HG03442 (cell line): ENCODE measurements at regions not wholly inside any gene's neighbourhood (a gene's known extent, or its start where the extent isn't known, plus 50 kb on each side); places are given as distances from the start of the nearest gene placed in this dataset.
"Not testable (repeated sequence)": the region's sequence is repeated elsewhere in the genome, so short reads cannot be mapped to it uniquely, and the experiment has no call there.

Source experiments
- ATAC-seq: cut with Tn5 transposase; IDR thresholded peaks from one replicate; pipeline ENCODE4 v1.9.1; 2021; ENCODE audit warnings: mild to moderate bottlenecking, moderate library complexity; ENCODE audit not compliant: unreplicated experiment

DNA sequence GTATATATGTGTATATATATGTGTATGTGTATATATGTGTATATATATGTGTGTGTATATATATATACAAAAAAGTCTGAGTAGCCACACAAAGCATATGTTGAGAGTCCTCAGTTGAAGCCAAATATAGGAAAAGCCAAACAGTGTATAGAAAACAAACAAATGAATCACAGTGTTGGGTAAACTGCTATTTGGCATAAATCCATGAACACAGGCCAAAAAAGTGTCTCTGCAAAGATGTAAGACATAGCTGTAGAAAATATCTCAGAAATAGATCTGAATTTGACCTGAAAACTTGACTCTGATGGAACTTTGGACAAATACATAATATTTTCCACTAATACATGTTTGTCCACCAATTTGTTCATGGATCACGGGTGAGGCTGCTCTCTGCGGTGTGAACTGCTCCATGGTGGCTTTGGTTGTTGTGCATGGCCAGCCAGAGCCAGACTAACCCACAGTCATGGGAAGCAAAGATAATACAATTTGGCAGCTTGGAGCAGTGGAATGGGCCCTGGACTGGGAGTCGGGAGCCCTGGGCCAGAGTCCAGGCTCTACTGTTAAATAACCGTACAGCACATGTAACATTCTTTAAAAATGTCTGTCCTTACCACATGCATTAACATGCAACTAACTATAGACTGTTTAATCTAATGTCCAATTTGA is 76.9 kb upstream of the EED start:
- no peak for ATAC-seq

DNA sequence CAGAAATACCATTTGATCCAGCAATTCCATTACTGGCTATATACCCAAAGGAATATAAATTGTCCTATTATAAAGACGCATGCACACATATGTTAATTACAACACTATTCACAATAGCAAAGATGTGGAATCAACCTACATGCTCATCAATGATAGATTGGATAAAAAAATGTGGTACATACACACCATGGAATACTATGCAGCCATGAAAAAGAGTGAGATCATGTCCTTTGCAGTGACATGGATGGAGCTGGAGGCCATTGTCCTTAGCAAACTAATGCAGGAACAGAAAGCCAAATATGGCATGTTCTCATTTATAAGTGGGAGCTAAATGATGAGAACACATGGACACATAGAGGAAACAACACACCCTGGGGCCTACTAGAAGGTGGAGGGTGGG is 78.3 kb upstream of the EED start:
- ATAC-seq: not testable (repeated sequence)

- no peak for ATAC-seq
These were observed 80.4 kb upstream of the EED start for GRCh38 chr11:86164106-86164505.

GRCh38 chr11:86163221-86163876 is 81.2 kb upstream of the EED start:
- ATAC-seq: not testable (repeated sequence)

DNA sequence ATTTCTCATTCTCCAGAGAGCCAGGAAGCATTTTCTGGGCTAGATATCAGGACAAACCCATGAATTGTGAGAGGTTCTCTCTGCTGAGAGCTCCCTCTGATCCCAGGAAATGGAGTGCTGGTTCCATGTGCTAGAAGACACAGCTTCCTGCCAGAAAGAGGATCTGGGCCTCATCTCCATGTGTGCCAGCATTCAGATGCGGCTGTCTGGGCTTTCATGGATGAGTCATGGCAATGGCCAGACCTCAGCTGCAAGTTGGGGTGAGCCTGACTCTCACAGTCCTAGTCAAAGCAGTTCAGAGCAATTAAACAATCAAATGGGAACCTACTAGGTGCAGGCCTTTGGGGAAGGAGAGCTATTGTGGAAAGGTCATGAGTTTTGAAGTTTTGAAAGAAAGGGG is 82.3 kb upstream of the EED start:
- ATAC-seq: no peak

- ATAC-seq: no peak
These were observed 82.7 kb upstream of the EED start for GRCh38 chr11:86161837-86162236.

DNA sequence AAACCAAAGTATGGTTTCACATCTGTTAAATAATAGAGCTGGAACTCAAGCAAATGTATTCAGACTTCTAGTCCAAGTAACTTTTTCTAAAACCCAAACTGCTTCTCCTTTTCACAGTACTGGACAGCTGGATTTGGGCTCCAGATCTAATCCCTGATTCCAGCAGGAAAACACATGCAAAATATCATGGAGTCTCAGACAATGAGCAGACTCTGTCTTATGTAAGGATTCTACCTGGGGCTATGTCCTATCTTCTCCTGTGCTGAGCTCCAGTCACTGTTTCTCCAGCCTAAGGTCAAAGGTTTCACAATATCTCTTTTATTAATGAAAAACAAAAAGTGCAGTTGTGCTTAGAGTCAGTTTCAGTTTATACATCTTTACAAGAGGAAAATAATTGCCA is 83.2 kb upstream of the EED start:
- no peak for ATAC-seq

DNA sequence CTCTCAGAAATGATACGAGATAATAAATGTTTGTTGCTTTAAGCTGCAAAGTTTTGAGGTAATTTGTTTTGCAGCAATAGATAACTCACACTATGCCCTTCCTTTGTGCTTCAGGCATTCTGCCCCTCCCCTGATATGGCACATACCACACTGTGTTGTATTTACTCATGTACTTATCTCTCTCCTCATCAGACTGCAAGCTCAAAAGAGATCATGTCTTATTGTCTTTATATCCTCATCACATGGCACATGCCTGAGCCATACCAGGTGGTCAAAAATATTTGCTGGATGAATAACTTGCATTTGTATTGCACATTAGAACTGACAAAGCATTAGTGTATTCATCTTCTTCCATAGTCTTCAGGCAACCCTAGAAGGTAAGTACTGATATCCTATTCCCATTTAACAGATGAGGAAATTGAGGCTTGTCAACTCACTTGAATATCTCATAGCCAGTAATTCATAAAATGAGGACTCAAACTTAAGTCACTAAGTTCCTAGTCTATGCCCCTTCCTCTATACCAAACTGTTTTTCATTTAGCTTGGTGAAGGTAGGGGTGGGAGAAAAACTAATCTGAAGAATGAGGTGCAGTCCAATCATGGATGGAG is 83.9 kb upstream of the EED start:
- ATAC-seq: no peak

GRCh38 chr11:86159581-86159891 is 85.0 kb upstream of the EED start:
- ATAC-seq: no peak

DNA sequence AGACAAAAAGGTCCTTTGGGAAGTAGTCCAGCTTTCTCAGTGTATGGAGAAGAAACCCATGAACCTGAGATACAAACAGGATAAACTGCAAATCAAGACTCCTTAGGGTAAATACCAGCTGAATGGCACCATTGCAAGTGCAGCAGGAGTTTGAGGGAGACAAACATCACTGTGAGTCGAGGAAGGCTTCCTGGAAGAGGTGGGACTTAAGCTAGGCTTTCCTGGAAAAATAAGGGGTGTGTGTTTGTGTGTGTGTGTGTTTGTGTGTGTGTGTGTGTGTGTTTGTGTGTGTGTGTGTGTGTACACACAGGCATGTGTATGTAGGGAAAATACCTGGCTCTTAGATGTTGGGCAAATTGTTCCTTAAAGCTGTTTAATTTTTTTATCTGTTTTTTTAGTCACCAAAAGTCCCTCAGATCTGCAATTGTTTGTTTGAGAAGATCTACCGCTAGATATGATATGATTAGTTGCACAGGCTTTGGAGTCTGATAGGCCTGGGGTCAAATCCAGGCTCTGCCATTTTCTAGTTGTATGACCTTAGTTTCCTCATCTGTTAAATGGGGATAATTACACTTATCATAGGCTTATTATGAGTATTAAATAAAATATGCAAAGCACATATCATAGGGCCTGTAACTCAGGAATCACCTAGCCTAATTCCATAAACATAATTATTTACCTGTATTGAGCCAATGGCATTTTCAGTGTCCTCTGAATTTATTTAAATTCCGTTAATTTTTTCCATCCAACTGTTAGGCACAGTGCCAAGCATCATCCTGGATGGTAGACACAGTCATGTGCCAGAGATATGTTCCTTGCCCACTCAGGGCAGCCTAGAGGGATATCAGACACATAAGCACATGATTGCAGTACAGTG is 85.6 kb upstream of the EED start:
- ATAC-seq: no peak

DNA sequence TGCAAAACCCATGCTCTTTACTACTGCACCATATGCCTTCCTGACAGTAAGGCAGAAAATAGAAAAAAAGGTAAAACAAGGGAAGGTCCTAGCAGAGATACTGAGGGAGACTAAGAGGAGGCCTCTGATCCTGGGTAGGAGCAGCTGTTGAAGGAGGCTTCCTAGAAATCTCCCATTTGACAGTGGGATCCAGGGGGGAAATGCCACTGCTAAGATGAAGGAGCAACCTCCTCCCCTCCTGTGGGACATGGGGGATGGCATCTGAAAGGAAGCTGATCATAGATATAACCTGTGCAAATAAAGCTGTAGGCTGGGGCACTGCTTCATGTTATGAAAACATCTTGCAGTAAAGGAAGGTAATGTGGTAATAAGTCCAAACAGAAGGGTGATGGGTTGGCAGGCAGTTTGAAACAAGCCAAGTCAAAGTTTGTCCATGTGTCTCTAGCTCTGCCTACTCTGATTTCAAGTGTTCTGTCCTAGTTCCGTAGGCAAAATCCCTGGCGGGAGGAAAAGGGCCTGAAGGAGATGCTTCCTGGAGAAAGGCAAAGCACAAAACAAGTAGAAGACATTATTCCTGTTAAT is 86.7 kb upstream of the EED start:
- no peak for ATAC-seq

DNA sequence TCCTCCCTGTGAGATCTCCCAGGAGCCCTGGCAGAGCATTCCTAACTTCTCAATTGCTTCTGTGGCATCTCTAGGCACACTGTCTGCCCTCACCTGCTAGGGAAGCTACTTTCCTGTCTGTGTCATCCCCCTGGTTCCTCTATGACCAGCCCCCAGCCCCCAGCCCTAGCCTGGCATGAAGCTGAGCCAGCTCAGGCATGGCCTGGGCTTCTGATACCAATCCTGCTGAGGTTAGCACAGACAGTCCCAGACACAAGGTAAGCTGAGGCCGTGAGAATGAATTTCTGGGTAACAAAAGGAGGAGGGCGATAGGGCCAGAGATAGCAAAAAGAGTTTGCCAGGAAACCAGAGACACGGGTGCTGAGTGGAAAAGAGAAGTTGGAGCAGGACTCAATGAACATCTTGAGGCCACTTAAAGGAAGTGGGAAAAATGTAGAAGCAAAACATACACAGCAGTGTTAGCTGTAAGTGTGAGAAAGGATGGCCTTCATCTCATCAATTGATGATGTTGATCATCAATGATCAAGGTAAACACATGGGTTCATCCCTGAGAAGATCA is 87.6 kb upstream of the PICALM start:
- ATAC-seq: no peak

GRCh38 chr11:86155200-86155844 is 86.4 kb upstream of the PICALM start:
- no peak for ATAC-seq

- ATAC-seq: no peak
These were observed 84.6 kb upstream of the PICALM start for GRCh38 chr11:86153439-86153838.

DNA sequence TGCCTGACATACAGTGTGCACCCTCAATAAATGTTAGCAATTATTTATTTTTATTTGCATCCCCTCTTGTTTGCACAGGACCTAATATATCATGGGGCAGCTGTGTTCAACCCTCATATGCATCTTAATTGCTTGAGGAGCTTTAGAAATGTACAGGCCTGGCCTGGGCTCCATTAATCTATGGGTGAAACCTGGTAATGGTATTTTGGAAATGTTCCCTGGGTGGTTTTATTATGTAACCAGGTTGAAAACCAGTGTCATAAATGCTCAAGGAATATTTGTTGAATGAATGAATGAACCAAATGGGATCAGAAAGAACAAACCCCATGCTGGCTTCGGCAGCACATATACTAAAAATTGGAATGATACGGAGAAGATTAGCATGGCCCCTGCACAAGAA is 84.0 kb upstream of the PICALM start:
- no peak for ATAC-seq

DNA sequence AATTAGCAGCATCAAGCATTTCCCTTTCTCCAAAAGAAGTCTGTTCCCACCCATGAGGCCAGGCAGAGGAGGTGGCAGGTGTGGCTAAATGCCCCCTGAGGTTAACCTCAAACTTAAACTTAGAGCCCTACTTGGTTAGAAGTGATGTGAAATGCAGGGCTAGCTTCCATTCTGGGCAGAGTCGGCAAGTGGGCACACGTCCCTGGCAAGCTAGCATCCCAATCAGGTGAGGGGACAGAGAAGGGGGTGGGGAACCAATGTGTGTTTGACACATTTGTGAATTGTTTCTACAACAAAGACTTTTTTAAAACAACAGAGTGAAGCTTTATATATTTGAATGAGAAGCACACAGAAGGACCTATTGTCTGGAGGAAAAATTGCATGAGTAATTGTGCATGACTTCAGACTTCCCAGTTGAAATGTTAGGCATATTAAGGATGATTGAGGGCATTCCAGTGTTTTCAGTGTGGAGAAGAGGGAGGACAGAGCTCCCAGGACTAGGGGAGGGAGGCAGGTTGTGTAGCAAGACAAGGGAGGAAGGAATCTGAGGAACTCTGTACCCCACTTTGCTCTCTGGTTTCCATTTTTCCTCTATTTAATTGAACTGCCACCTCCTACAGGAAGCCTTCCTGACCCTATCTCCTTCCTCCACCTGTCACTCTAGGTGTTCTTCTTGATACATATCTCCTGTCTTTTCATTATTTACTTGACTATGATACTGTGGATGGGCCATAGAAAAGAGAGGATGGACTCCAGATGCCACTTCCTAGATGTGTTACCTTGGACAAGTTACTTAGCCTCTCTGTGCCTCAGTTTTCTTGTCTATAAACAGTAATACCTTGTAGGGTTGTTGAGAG is 83.3 kb upstream of the PICALM start:
- no peak for ATAC-seq

- ATAC-seq: no peak
These were observed 82.5 kb upstream of the PICALM start for GRCh38 chr11:86151174-86152005.

DNA sequence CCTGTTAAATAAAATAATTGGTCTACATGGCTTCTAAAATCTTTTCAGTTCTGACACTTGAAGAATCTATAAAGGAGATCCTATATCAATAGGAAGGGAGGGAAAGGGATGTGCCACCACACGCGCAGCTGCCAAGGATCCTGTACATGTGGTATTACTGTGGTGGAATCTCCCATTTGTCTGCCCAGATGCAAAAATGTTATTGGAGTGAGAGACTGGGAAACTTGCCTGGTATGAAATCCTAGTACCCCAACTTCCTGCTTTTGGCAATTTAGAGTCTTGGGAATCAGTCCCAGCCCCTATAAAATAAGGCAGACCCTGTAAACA is 81.9 kb upstream of the PICALM start:
- no peak for ATAC-seq

DNA sequence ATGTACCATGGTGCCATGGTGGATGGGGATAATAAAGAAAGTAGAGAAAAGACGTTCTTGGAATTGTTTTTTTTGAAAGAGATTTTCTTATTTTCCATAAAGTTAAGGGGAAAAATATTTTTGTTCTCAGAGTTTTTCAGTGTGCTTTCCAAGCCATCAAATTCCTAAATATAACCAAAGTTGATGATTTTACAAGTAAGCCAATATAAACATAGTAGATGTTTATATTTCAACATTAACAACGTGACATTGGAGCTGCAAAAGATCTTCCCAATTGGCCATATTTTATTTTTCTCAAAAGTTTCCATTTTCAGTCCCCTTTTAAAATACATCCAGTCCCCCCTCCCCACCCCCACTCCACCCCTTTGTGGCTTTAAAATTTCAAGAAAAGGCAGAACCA is 80.9 kb upstream of the PICALM start:
- no peak for ATAC-seq
